Astrocyte (in vitro differentiated cells and primary cell): ENCODE measurements at regions not wholly inside any gene's neighbourhood (a gene's known extent, or its start where the extent isn't known, plus 50 kb on each side); places are given as distances from the start of the nearest gene placed in this dataset.

Source experiments
- CTCF ChIP-seq: IDR thresholded peaks from 2 replicates; pipeline ENCODE4 v1.5.1; 2011; ENCODE audit warnings: low read depth, mild to moderate bottlenecking, inconsistent platforms, low read length, moderate library complexity; ENCODE audit not compliant: insufficient read depth
- EZH2 ChIP-seq: IDR thresholded peaks from 2 replicates; pipeline ENCODE4 v1.6.1; 2012; ENCODE audit warnings: mild to moderate bottlenecking, low read length, inconsistent platforms; ENCODE audit not compliant: insufficient read depth

DNA sequence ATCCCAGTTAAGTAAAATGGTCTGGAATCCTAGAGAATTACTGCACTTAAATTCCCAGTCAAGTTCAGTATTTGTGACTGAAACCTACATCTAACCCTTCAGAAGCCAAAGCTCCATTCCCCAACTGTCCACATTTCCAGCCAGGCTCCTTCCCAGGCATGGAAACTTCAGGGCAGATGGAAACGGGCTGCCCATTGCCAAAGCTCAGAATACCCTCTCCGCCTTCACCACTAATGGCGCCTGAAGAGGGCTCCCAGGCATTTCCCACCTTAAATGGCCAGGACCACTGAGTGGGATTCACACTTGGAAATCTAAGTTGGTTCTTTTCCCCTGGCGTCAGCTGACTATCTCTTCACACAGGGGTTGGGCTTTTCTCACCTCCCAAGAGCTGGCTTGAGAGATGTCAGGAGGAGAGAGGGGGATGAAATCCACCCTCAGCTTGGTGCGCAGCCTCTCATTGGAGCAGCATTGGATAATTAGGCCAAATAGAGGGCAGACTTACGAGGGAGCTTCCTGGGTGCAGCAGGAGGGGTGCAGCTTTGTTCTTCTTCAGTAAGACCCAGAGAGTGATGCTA is 82.9 kb downstream of the ANKRD60 start:
- TF ChIP-seq CTCF, result no peak
- no peak for TF ChIP-seq EZH2
